Karpas-422 (cell line): ENCODE measurements at regions not wholly inside any gene's neighbourhood (a gene's known extent, or its start where the extent isn't known, plus 50 kb on each side); places are given as distances from the start of the nearest gene placed in this dataset.

Experiments used
- DNase-seq: peaks from one replicate; pipeline ENCODE4 v3.0.0-alpha.2; 2015
- H2AFZ ChIP-seq: fragments of 200-600 bp; sonication (generic); 2 replicates; pipeline ENCODE4 v1.6.1; 2014; ENCODE audit warnings: antibody characterized with exemption, low read length, mixed read lengths
- H3K27ac ChIP-seq: fragments of 200-600 bp; sonication (generic); 2 replicates; pipeline ENCODE4 v1.5.1; 2014; ENCODE audit warnings: mild to moderate bottlenecking, low read length, moderate library complexity
- H3K27me3 ChIP-seq: fragments of 200-600 bp; sonication (generic); 2 replicates; pipeline ENCODE4 v1.6.1; 2014; ENCODE audit warnings: low read length, mixed read lengths
- H3K36me3 ChIP-seq: fragments of 200-600 bp; sonication (generic); 2 replicates; pipeline ENCODE4 v1.6.1; 2014; ENCODE audit warnings: low read length, mixed read lengths; ENCODE audit not compliant: insufficient read depth
- H3K4me1 ChIP-seq: fragments of 200-600 bp; sonication (generic); 2 replicates; pipeline ENCODE4 v1.6.1; 2014; ENCODE audit warnings: mild to moderate bottlenecking, low read length, mixed read lengths
- H3K4me2 ChIP-seq: fragments of 200-600 bp; sonication (generic); 2 replicates; pipeline ENCODE4 v1.6.1; 2014; ENCODE audit warnings: low read length, low read depth, mild to moderate bottlenecking; ENCODE audit not compliant: poor library complexity, severe bottlenecking
- H3K4me3 ChIP-seq: fragments of 200-600 bp; sonication (generic); 2 replicates; pipeline ENCODE4 v1.5.1; 2014; ENCODE audit warnings: mild to moderate bottlenecking, antibody characterized with exemption, low read length, mixed read lengths
- H3K79me2 ChIP-seq: fragments of 200-600 bp; sonication (generic); 2 replicates; pipeline ENCODE4 v1.6.1; 2014; ENCODE audit warnings: mild to moderate bottlenecking, low read length, mixed read lengths
- H3K9ac ChIP-seq: fragments of 200-600 bp; sonication (generic); 2 replicates; pipeline ENCODE4 v1.6.0; 2014; ENCODE audit warnings: low read length
- H3K9me2 ChIP-seq: fragments of 200-600 bp; sonication (generic), shearing (Covaris generic); replicated peaks from 2 replicates; pipeline ENCODE4 v1.6.0; 2014; ENCODE audit warnings: mild to moderate bottlenecking, low read length, moderate library complexity; ENCODE audit not compliant: insufficient read depth
- H3K9me3 ChIP-seq: fragments of 300-700, 200-600 bp; sonication (generic); 2 replicates; pipeline ENCODE4 v1.6.1; 2014; ENCODE audit warnings: low read length, mixed read lengths
- H4K20me1 ChIP-seq: fragments of 200-600 bp; sonication (generic); 2 replicates; pipeline ENCODE4 v1.6.1; 2014; ENCODE audit warnings: mild to moderate bottlenecking, antibody characterized with exemption, low read length, low read depth; ENCODE audit not compliant: insufficient read depth

GRCh38 chr21:39082656-39083376, 100.4 kb downstream of the PSMG1 start:
- Histone ChIP-seq H3K4me2 (no peak overlapping the region), H3K79me2 (no peaks in the 10 kb centered on the region), H3K27me3 (no peaks in the 10 kb centered on the region), H3K27ac (no peak overlapping the region), H3K36me3 (no peaks in the 10 kb centered on the region), H3K4me3 (no peak overlapping the region), H2AFZ (no peak overlapping the region), H3K9ac (no peak overlapping the region), H3K9me3 (no peaks in the 10 kb centered on the region), H4K20me1 (no peaks in the 10 kb centered on the region), H3K9me2 (no peaks in the 10 kb centered on the region), H3K4me1 (no peaks in the 10 kb centered on the region)
- DNase-seq = peak; percentile 34

GRCh38 chr21:39080366-39080765, 102.9 kb downstream of the PSMG1 start:
- Histone ChIP-seq H3K9me3 (no peaks in the 10 kb centered on the region), H3K4me3 (no peak overlapping the region), H4K20me1 (no peaks in the 10 kb centered on the region), H3K4me2 (no peak overlapping the region), H2AFZ (no peak overlapping the region), H3K36me3 (no peaks in the 10 kb centered on the region), H3K79me2 (no peaks in the 10 kb centered on the region), H3K9me2 (no peaks in the 10 kb centered on the region), H3K9ac (no peak overlapping the region), H3K27ac (no peak overlapping the region), H3K4me1 (no peaks in the 10 kb centered on the region), H3K27me3 (no peaks in the 10 kb centered on the region)
- no peak for DNase-seq

GRCh38 chr21:39079617-39080016, 103.6 kb downstream of the PSMG1 start:
- H3K4me1 ChIP-seq = no peaks in the 10 kb centered on the region
- no peak overlapping the region for H3K4me2 ChIP-seq

GRCh38 chr21:39078322-39079065, 104.8 kb downstream of the PSMG1 start:
- Histone ChIP-seq H3K4me2 (no peak overlapping the region), H3K36me3 (no peaks in the 10 kb centered on the region), H4K20me1 (no peaks in the 10 kb centered on the region), H3K79me2 (no peaks in the 10 kb centered on the region), H3K9me2 (no peaks in the 10 kb centered on the region), H3K27me3 (no peaks in the 10 kb centered on the region), H2AFZ (no peak overlapping the region), H3K9me3 (no peaks in the 10 kb centered on the region), H3K9ac (no peak overlapping the region), H3K4me3 (no peak overlapping the region), H3K27ac (no peak overlapping the region), H3K4me1 (no peaks in the 10 kb centered on the region)
- peak; percentile 19 for DNase-seq

More at GRCh38 chr21:39079617-39080016, 103.6 kb downstream of the PSMG1 start:
- H3K9ac ChIP-seq = no peak overlapping the region
- no peaks in the 10 kb centered on the region for H4K20me1 ChIP-seq
- H3K9me2 ChIP-seq = no peaks in the 10 kb centered on the region
- no peak overlapping the region for H3K27ac ChIP-seq
- no peaks in the 10 kb centered on the region for H3K9me3 ChIP-seq
- H3K27me3 ChIP-seq = no peaks in the 10 kb centered on the region
- no peak for DNase-seq
- H3K36me3 ChIP-seq = no peaks in the 10 kb centered on the region
- no peaks in the 10 kb centered on the region for H3K79me2 ChIP-seq
- no peak overlapping the region for H2AFZ ChIP-seq
- no peak overlapping the region for H3K4me3 ChIP-seq

- no peak overlapping the region for H3K4me2 ChIP-seq
- H3K4me3 ChIP-seq = no peak overlapping the region
- H3K27ac ChIP-seq = no peak overlapping the region
- H3K79me2 ChIP-seq = no peaks in the 10 kb centered on the region
- H3K9me2 ChIP-seq = no peaks in the 10 kb centered on the region
- no peaks in the 10 kb centered on the region for H3K9me3 ChIP-seq
- H3K36me3 ChIP-seq = no peaks in the 10 kb centered on the region
- H2AFZ ChIP-seq = no peak overlapping the region
- no peaks in the 10 kb centered on the region for H3K27me3 ChIP-seq
- no peak overlapping the region for H3K9ac ChIP-seq
- no peaks in the 10 kb centered on the region for H4K20me1 ChIP-seq
- DNase-seq = peak; percentile 33
- H3K4me1 ChIP-seq = no peaks in the 10 kb centered on the region
Observed at GRCh38 chr21:39077876-39078275, 105.4 kb downstream of the PSMG1 start.

DNA sequence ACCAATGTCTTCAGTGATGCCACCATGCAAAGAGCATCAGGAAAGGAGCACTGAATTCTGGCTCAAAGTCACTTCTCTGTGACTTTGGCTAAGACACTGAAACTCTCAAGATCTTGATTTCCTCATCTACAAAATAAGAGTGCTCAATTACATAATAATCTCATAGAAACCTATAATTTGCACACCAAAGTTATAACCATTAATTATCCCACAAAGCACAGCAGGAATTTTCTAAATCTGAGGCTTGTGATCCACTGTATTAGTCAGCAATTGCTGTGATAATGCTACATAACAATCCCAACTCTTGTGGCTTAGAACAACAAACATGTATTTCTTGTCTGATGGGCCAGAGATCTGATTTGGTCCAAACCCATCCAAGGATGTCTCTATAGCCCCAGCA, 108.7 kb downstream of the PSMG1 start:
- H3K79me2 ChIP-seq = no peaks in the 10 kb centered on the region
- H3K4me2 ChIP-seq = no peak overlapping the region
- no peak overlapping the region for H3K27ac ChIP-seq
- H3K9me2 ChIP-seq = no peaks in the 10 kb centered on the region
- H2AFZ ChIP-seq = no peak overlapping the region
- no peaks in the 10 kb centered on the region for H4K20me1 ChIP-seq
- no peak for DNase-seq
- no peaks in the 10 kb centered on the region for H3K27me3 ChIP-seq
- H3K4me1 ChIP-seq = no peaks in the 10 kb centered on the region
- no peaks in the 10 kb centered on the region for H3K36me3 ChIP-seq
- H3K9ac ChIP-seq = no peak overlapping the region
- H3K9me3 ChIP-seq = no peaks in the 10 kb centered on the region
- no peak overlapping the region for H3K4me3 ChIP-seq

DNA sequence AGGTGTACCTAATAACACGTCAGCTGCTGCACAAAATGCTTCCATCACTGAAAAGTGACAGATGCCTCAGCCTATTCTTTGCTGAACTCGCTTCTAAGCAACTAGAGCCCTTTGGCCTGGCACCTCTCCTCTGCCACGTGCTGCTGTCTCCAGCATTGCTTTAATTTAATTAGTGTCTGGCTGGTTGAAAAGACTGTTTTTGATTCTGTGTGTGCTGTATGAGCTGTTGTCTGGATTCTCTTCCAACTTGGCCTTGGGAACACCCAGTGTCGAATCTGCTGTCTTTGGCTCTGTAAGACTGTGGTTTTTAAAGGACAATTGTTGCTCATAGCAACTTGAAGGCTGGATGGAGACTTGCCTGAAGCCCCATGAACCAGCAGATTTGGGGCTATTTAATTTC, 109.5 kb downstream of the PSMG1 start:
- no peak overlapping the region for H3K4me3 ChIP-seq
- no peaks in the 10 kb centered on the region for H3K79me2 ChIP-seq
- H3K36me3 ChIP-seq = no peaks in the 10 kb centered on the region
- H3K4me1 ChIP-seq = no peaks in the 10 kb centered on the region
- no peaks in the 10 kb centered on the region for H3K9me2 ChIP-seq
- H3K27ac ChIP-seq = no peak overlapping the region
- H3K9me3 ChIP-seq = no peaks in the 10 kb centered on the region
- H3K27me3 ChIP-seq = no peaks in the 10 kb centered on the region
- no peak for DNase-seq
- H3K4me2 ChIP-seq = no peak overlapping the region
- H3K9ac ChIP-seq = no peak overlapping the region
- no peak overlapping the region for H2AFZ ChIP-seq
- H4K20me1 ChIP-seq = no peaks in the 10 kb centered on the region

DNA sequence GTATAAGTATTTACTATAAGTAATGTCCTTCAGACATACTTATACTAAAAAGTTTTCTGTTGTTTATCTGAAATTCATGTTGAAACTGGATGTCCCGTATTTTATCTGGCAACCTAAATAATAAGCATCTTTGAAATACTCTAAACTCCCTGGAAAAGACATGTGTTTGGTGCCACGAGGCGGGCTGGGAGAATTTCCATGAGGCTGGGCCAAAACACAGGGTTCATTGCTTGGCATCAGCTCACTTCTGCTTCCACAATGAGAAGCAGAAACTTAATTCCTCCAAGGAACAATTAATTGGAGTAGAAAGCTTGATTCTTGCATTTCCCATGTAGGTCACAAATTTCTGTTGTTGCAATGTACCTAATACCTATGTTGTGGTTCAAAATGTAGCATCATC, 110.2 kb downstream of the PSMG1 start:
- Histone ChIP-seq H4K20me1 (no peaks in the 10 kb centered on the region), H3K36me3 (no peaks in the 10 kb centered on the region), H3K27ac (no peak overlapping the region), H3K9ac (no peak overlapping the region), H3K9me3 (no peaks in the 10 kb centered on the region), H3K79me2 (no peaks in the 10 kb centered on the region), H3K9me2 (no peaks in the 10 kb centered on the region), H3K4me3 (no peak overlapping the region), H3K27me3 (no peaks in the 10 kb centered on the region), H3K4me2 (no peak overlapping the region), H3K4me1 (no peaks in the 10 kb centered on the region), H2AFZ (no peak overlapping the region)
- DNase-seq = no peak
